Sciatic nerve (tissue), 2 donors: ENCODE measurements at regions not wholly inside any gene's neighbourhood (a gene's known extent, or its start where the extent isn't known, plus 50 kb on each side); places are given as distances from the start of the nearest gene placed in this dataset.

Source experiments
- ATAC-seq: fragments of 200-7000 bp; cut with Tn5 transposase; one replicate; pipeline ENCODE4 v1.9.1; 2020; ENCODE audit warnings: mild to moderate bottlenecking, moderate library complexity
- DNase-seq: peaks from one replicate; pipeline ENCODE4 v3.0.0-alpha.2; 2020; ENCODE audit warnings: low spot score
- intact Hi-C: fragments of 100-400 bp; cut with DNase I; formaldehyde crosslinking; loops from one replicate; pipeline ENCODE4 v1.14.2; 2022
- donor health status: DM: no; HTN: no; CAD: no.
- donor health status: DM: no; HTN: no; CAD: no.

DNA sequence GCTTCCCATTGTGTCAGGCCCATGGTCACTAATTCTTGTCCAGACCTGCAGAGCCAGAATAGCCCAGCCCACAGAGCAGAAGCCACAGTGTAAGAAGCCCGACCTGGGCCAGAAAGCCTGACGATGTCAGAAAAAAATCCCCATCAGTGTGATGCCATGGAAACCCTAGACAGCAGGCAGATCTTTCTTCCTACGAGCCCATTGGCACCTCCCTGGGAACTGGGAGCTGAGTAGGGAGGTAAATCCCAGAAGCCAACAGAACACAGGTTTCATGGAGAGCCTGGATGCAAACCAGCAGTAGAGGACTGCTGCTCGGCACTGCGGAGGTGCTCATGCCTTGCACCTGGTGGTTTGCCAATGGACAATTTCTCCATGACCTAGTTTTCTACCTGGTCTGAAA is 82.2 kb upstream of the SLC22A16 start:
- intact Hi-C loops = no loop called here
- DNase-seq (no peak), ATAC-seq (no peak)

- ATAC-seq = no peak
- intact Hi-C loops = no loop called here
- DNase-seq = no peak
These were observed 80.8 kb upstream of the SLC22A16 start for GRCh38 chr6:110557199-110557598.

DNA sequence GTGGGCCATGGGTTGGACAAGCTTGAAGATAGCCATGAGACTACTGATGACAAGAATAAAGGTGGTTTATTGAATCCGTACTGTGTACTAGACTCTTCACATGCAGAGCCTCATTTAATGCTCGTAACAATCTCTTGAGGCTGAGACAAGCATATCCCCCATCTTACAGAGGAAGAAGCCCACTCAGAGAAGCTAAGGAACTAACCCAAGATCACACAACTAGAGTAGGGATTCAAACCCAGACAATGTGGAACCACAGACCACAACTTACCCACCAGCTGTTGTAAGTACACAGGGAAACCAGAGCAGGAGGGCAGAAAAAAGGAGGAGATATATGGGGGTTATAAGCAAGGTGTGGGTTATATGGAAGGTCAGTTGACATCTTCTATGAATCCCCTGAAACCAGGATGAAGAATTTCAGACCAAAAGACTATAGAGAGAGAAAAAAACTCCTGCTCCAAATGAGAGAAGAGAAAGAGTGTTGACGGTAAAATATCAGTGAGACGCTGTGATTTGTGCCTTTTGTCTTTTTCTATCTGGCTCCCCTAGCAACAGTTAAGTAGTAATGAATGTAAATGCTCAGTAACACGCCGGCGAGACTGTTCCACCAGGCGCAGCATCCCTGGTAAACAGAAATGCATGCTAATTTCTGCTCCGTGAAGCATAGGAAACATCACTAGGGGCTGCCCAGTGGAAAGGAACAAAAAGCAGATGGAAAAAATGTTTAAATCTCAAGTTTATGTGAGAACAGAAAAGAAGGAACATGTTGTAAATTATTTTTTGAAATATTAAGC is 80.1 kb upstream of the SLC22A16 start:
- no peak for DNase-seq
- intact Hi-C loops = no loop called here
- ATAC-seq = no peak

- peak; percentile 74 for DNase-seq
- ATAC-seq = peak; percentile 95
- intact Hi-C loops = no loop called here
These were observed 78.6 kb upstream of the SLC22A16 start for GRCh38 chr6:110554966-110555460.

DNA sequence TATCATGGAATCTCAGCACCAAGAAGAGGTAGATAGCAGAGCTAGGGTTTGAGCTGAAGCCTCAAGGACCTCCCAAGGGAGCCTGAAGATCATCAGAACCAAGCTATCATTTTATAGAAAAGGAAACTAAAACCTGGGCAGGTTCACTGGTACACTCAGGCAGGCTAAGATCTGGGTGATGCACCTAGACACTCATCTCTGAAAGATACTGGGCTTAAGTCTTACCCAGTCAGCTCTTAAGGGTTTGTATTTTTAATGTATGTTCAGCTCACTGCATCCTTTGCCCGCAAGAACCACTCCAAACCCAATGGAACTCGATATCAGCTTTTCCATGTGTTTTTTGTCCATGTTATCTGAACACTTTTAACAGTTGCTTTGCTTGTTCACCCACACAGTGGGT is 78.0 kb upstream of the SLC22A16 start:
- intact Hi-C loops = no loop called here
- no peak for DNase-seq
- ATAC-seq = no peak

DNA sequence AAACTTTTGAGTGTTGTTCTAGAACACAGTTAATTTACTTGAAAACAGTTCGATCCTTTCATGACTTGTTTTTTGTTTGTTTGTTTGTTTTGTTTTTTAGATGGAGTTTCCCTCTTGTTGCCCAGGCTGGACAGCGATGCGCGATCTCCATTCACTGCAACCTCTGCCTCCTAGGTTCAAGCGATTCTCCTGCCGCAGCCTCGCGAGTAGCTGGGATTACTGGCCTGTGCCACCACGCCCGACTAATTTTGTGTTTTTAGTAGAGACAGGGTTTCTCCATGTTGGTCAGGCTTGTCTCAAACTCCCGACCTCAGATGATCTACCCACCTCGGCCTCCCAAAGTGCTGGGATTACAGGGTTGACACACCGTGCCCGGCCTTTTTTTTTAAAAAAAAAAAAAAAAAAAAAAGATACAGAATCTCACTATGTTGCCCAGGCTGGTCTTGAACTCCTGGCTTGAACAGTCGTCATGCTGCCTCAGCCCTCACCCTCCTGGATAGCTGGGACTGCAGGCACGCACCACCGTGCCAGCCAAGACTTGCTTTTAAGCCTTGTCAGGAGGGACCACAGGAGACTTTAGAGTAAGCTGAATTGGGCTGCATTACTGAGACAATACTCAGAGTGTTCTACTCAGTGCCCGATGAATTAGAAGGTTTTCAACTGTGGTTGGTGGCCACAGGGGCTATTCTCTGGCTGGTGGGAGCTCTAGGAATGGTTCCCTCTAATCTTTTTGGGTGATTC is 76.7 kb upstream of the SLC22A16 start:
- intact Hi-C loops = no loop called here
- DNase-seq (no peak), ATAC-seq (no peak)

DNA sequence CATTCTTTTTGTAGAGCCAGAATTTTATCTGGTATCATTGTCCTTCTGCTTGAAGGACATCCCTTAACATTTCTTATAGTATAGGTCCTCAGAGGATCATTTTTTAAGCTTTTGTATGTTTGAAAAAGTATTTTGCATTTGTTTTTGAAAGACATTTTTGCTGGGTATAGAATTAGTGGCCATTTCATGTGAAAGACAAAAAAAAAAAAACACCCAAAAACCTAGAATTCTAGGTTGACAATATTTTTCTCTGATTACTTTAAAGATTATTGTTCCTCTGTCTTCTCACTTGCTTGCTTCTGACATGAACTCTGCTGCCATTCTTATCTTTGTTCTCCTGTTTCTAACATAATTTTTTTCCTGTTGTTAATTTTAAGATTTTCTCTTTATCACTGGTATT is 75.7 kb upstream of the SLC22A16 start:
- DNase-seq = no peak
- intact Hi-C loops = no loop called here
- ATAC-seq = no peak

DNA sequence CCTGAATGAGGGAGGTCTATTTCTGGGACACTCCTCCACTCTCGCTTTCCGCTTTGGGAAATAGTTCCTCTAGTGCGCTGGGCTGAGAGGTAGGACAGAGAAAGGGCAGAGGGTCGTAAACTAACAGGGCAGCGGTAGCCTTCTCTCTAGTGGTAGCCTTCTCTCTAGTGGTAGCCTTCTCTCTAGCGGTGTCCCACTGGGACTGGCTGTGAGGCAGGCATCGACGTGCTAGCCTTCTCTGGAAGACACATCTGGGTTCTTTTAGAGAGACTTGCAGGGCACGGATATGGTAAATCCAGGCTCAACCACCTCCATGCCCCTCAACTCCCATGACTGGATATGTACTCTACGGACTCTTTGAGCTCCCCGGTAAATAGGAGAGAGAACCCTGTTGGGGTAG is 74.7 kb upstream of the SLC22A16 start:
- intact Hi-C loops = no loop called here
- ATAC-seq = no peak
- DNase-seq = no peak

GRCh38 chr6:110550353-110550752 is 73.9 kb upstream of the SLC22A16 start:
- ATAC-seq (no peak), DNase-seq (no peak)
- intact Hi-C loops = no loop called here

- ATAC-seq (no peak), DNase-seq (no peak)
- intact Hi-C loops = no loop called here
These were observed 72.9 kb upstream of the SLC22A16 start for GRCh38 chr6:110549277-110549676.

DNA sequence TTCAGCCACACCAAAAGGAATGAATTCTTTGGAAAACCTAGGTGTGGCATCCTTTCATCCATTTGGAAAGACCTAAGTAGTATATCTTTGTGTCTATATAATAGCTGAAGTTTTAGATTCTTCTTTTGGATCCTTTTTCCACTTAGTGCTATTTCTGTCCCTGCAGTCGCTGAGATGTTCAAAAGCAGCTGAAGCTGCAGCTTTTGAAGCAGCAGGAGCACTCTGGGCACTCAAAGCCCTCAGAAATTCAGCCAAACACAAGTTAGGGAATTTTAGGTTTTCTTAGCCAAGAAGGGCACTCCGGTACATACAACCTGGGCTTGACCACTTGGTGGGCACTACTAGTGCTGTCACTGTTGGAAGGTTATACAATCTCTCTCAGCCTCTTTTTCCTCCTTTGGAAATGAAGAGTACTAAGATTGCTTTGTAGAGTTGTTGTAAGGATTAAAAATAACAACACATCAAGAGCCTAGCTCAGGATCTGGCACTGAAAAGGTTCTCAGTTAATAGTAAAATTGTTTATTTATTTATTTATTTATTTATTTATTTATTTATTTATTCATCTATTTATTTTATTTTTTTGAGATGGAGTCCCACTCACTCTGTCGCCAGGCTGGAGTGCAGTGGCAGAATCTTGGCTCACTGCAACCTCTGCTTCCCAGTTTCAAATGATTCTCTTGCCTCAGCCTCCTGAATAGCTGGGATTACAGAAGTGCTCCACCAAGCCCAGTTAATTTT is 71.9 kb upstream of the SLC22A16 start:
- ATAC-seq = no peak

GRCh38 chr6:110547266-110547964 is 71.0 kb upstream of the SLC22A16 start:
- ATAC-seq (no peak), DNase-seq (no peak)
- intact Hi-C loops = no loop called here

More for the DNA sequence above, 71.9 kb upstream of the SLC22A16 start:
- intact Hi-C loops = no loop called here
- no peak for DNase-seq

- intact Hi-C loops = no loop called here
- ATAC-seq = no peak
- no peak for DNase-seq
These were observed 68.9 kb upstream of the SLC22A16 start for GRCh38 chr6:110545081-110545872.

DNA sequence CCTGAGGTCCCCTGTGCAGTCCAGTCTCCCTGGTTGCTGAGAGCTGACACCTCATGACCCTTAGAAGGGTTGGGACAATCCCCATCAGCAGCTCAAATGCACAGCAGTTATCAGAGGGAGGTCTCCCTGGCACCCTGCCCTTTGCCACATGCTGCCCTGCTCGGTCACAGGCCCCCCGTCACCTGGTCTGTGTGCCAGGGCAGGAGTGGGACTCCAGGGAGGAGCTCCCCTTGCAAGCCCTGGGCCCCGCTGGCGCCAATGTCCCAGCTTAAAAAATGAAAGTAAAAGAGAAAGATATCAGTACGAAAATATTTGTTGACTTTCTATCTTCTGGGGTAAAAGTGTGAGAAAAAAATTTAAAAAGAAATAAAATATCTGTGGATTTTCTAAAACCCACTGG is 68.1 kb upstream of the SLC22A16 start:
- intact Hi-C loops = no loop called here
- peak; percentile 34 for ATAC-seq
- no peak for DNase-seq

DNA sequence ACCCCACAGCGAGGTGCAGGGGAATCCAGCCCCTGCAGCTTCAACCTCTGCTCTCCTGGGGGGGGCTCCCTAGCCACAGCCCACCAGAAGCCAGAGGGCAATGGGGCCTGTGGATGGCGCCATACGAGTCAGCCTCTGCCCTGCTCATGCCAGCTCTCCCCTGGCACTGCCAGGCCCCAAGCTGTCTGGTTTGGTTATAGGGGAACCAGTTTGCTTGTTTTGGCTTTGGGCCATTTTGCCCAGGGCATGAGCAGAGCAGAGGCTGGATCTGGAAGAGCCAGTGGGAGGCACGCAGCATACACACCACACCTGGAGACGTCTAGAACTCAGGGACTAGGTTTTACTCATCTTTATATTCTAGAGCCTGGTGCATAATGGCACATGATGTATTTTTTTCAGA is 66.7 kb upstream of the SLC22A16 start:
- intact Hi-C loops = no loop called here
- ATAC-seq (no peak), DNase-seq (no peak)

- ATAC-seq = peak; percentile 79
- intact Hi-C loops = no loop called here
- no peak for DNase-seq
These were observed 66.1 kb upstream of the SLC22A16 start for GRCh38 chr6:110542311-110543024.

- ATAC-seq (no peak), DNase-seq (no peak)
- intact Hi-C loops = no loop called here
These were observed 65.4 kb upstream of the SLC22A16 start for GRCh38 chr6:110541701-110542309.
